A549 (cell line): ENCODE measurements at regions not wholly inside any gene's neighbourhood (a gene's known extent, or its start where the extent isn't known, plus 50 kb on each side); places are given as distances from the start of the nearest gene placed in this dataset.

Source experiments
- ATAC-seq, 2 experiments: fragments of 200-7000 bp in 1 of 2; fragments of >200 bp in 1 of 2; cut with Nextera tagmentation in 1 of 2; cut with Tn5 transposase in 1 of 2; 3 replicates each; pipeline versions ENCODE4 v1.8.0 to v1.9.1; 2018 to 2020; ENCODE audit warnings: mild to moderate bottlenecking in 1 of 2, moderate library complexity in 1 of 2
- CTCF ChIA-PET: fragments of 300-600 bp; sonication (Branson Sonifier 250); formaldehyde crosslinking; extraction: SDS; loops from one replicate; lab custom pipeline; 2021; ENCODE audit warnings: antibody characterized with exemption, inconsistent platforms; lab: Yijun Ruan, JAX
- POLR2A ChIA-PET: fragments of 350-600 bp; formaldehyde crosslinking; extraction: SDS; loops from one replicate; lab custom pipeline; 2021; ENCODE audit warnings: antibody characterized with exemption, inconsistent platforms; lab: Yijun Ruan, JAX
- DNase-seq, 2 experiments: peaks; one replicate each; pipeline versions ENCODE4 v3.0.0 to v3.0.0-alpha.2; 2011 to 2016; ENCODE audit warnings: low read depth in 1 of 2, low spot score in 1 of 2
- FAIRE-seq: peaks from 2 replicates; lab custom pipeline; 2011; peaks lifted over from hg19 to GRCh38; lab: Jason Lieb, UNC
- H3K27ac ChIP-seq, 2 experiments: fragments of >200 bp; sonication (Bioruptor Twin); formaldehyde crosslinking; 3 replicates each; pipeline ENCODE4 v1.5.1; 2016 to 2017
- H3K4me1 ChIP-seq: fragments of >200 bp; sonication (Bioruptor Twin); formaldehyde crosslinking; 3 replicates; pipeline ENCODE4 v1.6.1; 2016
- H3K4me2 ChIP-seq: fragments of >200 bp; sonication (Bioruptor Twin); formaldehyde crosslinking; 3 replicates; pipeline ENCODE4 v1.6.1; 2016
- H3K4me3 ChIP-seq: fragments of >200 bp; sonication (Bioruptor Twin); formaldehyde crosslinking; 3 replicates; pipeline ENCODE4 v1.5.1; 2016
- H3K9me3 ChIP-seq: fragments of >200 bp; sonication (Bioruptor Twin); formaldehyde crosslinking; 3 replicates; pipeline ENCODE4 v1.6.1; 2016
- CBX2 ChIP-seq: fragments of 200-600 bp; sonication (generic); IDR thresholded peaks from 2 replicates; pipeline ENCODE4 v1.6.1; 2016; ENCODE audit warnings: low read depth, mild to moderate bottlenecking, borderline replicate concordance
- CHD4 ChIP-seq: fragments of 200-600 bp; sonication (generic); IDR thresholded peaks from 2 replicates; pipeline ENCODE4 v1.6.1; 2016; ENCODE audit warnings: antibody characterized with exemption, mild to moderate bottlenecking, borderline replicate concordance
- FOSB ChIP-seq: fragments of 250-450 bp; sonication (Bioruptor Pico); IDR thresholded peaks from 2 replicates; pipeline ENCODE4 v1.5.0; 2020; ENCODE audit warnings: mild to moderate bottlenecking, moderate library complexity
- GATA3 ChIP-seq: IDR thresholded peaks from 2 replicates; pipeline ENCODE4 v1.6.1; 2012; ENCODE audit warnings: borderline replicate concordance
- HEYL ChIP-seq: fragments of 250-450 bp; sonication (Bioruptor Pico); IDR thresholded peaks from 2 replicates; pipeline ENCODE4 v1.8.0; 2021; ENCODE audit warnings: mild to moderate bottlenecking, moderate library complexity
- HOXB5 ChIP-seq: fragments of 250-450 bp; sonication (Bioruptor Pico); IDR thresholded peaks from 2 replicates; pipeline ENCODE4 v1.5.0; 2020; ENCODE audit warnings: mild to moderate bottlenecking, moderate library complexity
- JUN ChIP-seq, 2 experiments: fragments of >200 bp; sonication (Bioruptor Twin); formaldehyde crosslinking; IDR thresholded peaks; 2 replicates in 1 of 2; 3 replicates in 1 of 2; pipeline ENCODE4 v1.6.1; 2016 to 2017
- JUNB ChIP-seq: fragments of >200 bp; sonication (Bioruptor Twin); formaldehyde crosslinking; IDR thresholded peaks from 2 replicates; pipeline ENCODE4 v1.6.1; 2016
- KDM1A ChIP-seq: fragments of 200-600 bp; sonication (generic); IDR thresholded peaks from 2 replicates; pipeline ENCODE4 v1.6.1; 2016; ENCODE audit warnings: low read depth, mild to moderate bottlenecking
- KDM5A ChIP-seq: fragments of 200-600 bp; sonication (generic); IDR thresholded peaks from 2 replicates; pipeline ENCODE4 v1.6.1; 2016; ENCODE audit warnings: antibody characterized with exemption, mild to moderate bottlenecking
- MAFK ChIP-seq: fragments of 450-650 bp; IDR thresholded peaks from 2 replicates; pipeline ENCODE4 v1.6.1; 2014; ENCODE audit not compliant: partially characterized antibody
- MYC ChIP-seq: IDR thresholded peaks from 2 replicates; pipeline ENCODE4 v1.6.1; 2012; ENCODE audit warnings: mild to moderate bottlenecking, inconsistent platforms, low read length, improper control_type of control experiment, borderline replicate concordance
- NFE2L2 ChIP-seq: fragments of 150-350 bp; conservative IDR thresholded peaks from 2 replicates; pipeline ENCODE4 v1.6.1; 2014; ENCODE audit warnings: low read length
- POLR2A ChIP-seq: IDR thresholded peaks from 2 replicates; pipeline ENCODE4 v1.6.1; 2012; ENCODE audit warnings: mild to moderate bottlenecking, low read length
- RAD21 ChIP-seq, 2 experiments: fragments of >200 bp in 1 of 2; sonication (Bioruptor Twin) in 1 of 2; formaldehyde crosslinking in 1 of 2; IDR thresholded peaks in 1 of 2; conservative IDR thresholded peaks in 1 of 2; 2 replicates in 1 of 2; 3 replicates in 1 of 2; pipeline ENCODE4 v1.6.1; 2012 to 2018; ENCODE audit warnings: inconsistent platforms in 1 of 2
- RCOR1 ChIP-seq: fragments of 150-350 bp; IDR thresholded peaks from 2 replicates; pipeline ENCODE4 v1.6.1; 2014; ENCODE audit warnings: antibody characterized with exemption, low read length, low read depth
- RNF2 ChIP-seq: fragments of 200-600 bp; sonication (generic); IDR thresholded peaks from 2 replicates; pipeline ENCODE4 v1.6.1; 2016; ENCODE audit warnings: low read depth, mild to moderate bottlenecking, antibody characterized with exemption, moderate library complexity, borderline replicate concordance
- SMC3 ChIP-seq: fragments of >200 bp; sonication (Bioruptor Twin); formaldehyde crosslinking; IDR thresholded peaks from 3 replicates; pipeline ENCODE4 v1.6.1; 2018; ENCODE audit warnings: inconsistent platforms
- TFCP2L1 ChIP-seq: fragments of 250-450 bp; sonication (Bioruptor Pico); IDR thresholded peaks from 2 replicates; pipeline ENCODE4 v1.5.0; 2021; ENCODE audit warnings: mild to moderate bottlenecking
- TP53 ChIP-seq: fragments of 250-450 bp; sonication (Bioruptor Pico); IDR thresholded peaks from 2 replicates; pipeline ENCODE4 v1.5.0; 2021; ENCODE audit warnings: mild to moderate bottlenecking, moderate library complexity
- ZC3H11A ChIP-seq: fragments of 450-650 bp; IDR thresholded peaks from 2 replicates; pipeline ENCODE4 v1.6.1; 2014; ENCODE audit warnings: antibody characterized with exemption, mild to moderate bottlenecking
- ZSCAN20 ChIP-seq: fragments of 250-450 bp; sonication (Bioruptor Pico); IDR thresholded peaks from 2 replicates; pipeline ENCODE4 v1.8.0; 2022; ENCODE audit warnings: mild to moderate bottlenecking, moderate library complexity
- WGBS: methylation state at CpG from one replicate; pipeline ENCODE4 v1.1.6; 2017; ENCODE audit errors: missing lambda C conversion rate; 5-methylcytosine and 5-hydroxymethylcytosine counted together
- TF ChIP-seq, protein P1 (sequence below): fragments of >200 bp; sonication (Bioruptor Twin); formaldehyde crosslinking; IDR thresholded peaks from 2 replicates; pipeline ENCODE4 v1.6.1; 2016
- TF ChIP-seq, protein P2 (sequence below): fragments of >200 bp; sonication (Bioruptor Twin); formaldehyde crosslinking; IDR thresholded peaks from 3 replicates; pipeline ENCODE4 v1.5.1; 2016
- TF ChIP-seq, protein P3 (sequence below): fragments of 450-650 bp; IDR thresholded peaks from 2 replicates; pipeline ENCODE4 v1.6.1; 2014; ENCODE audit warnings: antibody characterized with exemption
- TF ChIP-seq, protein P4 (sequence below): IDR thresholded peaks from 2 replicates; pipeline ENCODE4 v1.6.1; 2012
- TF ChIP-seq, protein P5 (sequence below): fragments of 250-450 bp; sonication (Bioruptor Pico); IDR thresholded peaks from 2 replicates; pipeline ENCODE4 v1.5.0; 2020; ENCODE audit warnings: low read depth, mild to moderate bottlenecking, moderate library complexity
- TF ChIP-seq, protein P6 (sequence below): fragments of >200 bp; sonication (Bioruptor Twin); formaldehyde crosslinking; IDR thresholded peaks from 3 replicates; pipeline ENCODE4 v1.6.1; 2016

DNA sequence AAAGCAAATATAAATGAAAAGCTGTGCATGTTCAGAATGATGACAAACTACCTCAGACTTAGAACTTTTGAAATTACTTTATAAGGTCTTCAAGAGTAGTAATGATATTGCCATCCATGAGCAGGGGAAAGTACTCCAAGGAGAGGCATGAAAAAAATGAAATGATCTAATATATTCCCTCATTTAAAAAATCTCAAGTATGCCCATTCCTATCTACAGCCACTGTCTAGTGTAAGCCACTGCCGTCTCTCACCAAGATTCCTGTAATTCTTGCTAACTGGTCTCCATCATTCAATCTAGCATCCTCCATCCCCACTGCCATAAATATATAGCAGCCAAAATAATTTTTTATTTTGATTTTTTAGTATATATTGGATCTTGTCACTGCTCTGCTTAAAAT lies 258.8 kb downstream of the PLOD2 start:
- no peak for DNase-seq
- no peak for FAIRE-seq
- 56% methylated on average over 1 of the region's 1 CpG for WGBS
- Histone ChIP-seq H3K4me1 (no peaks in the 10 kb centered on the region), H3K9me3 (no peaks in the 10 kb centered on the region), H3K27ac (no peak overlapping the region), H3K4me2 (no peak overlapping the region), H3K4me3 (no peak overlapping the region)
- POLR2A ChIA-PET: no interaction called here
- ATAC-seq: no peak
- TF ChIP-seq, protein P1, sequence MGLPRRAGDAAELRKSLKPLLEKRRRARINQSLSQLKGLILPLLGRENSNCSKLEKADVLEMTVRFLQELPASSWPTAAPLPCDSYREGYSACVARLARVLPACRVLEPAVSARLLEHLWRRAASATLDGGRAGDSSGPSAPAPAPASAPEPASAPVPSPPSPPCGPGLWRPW: no peak
- TF ChIP-seq CBX2 (no peak), JUN (IDR thresholded peaks at IDR 0.05) (no peak), MAFK (no peak), JUNB (no peak), ZSCAN20 (CRISPR knock-in tag) (no peak), FOSB (CRISPR knock-in tag) (no peak), GATA3 (no peak), TP53 (CRISPR knock-in tag) (no peak), RNF2 (no peak), ZC3H11A (no peak)
- TF ChIP-seq, protein P2, sequence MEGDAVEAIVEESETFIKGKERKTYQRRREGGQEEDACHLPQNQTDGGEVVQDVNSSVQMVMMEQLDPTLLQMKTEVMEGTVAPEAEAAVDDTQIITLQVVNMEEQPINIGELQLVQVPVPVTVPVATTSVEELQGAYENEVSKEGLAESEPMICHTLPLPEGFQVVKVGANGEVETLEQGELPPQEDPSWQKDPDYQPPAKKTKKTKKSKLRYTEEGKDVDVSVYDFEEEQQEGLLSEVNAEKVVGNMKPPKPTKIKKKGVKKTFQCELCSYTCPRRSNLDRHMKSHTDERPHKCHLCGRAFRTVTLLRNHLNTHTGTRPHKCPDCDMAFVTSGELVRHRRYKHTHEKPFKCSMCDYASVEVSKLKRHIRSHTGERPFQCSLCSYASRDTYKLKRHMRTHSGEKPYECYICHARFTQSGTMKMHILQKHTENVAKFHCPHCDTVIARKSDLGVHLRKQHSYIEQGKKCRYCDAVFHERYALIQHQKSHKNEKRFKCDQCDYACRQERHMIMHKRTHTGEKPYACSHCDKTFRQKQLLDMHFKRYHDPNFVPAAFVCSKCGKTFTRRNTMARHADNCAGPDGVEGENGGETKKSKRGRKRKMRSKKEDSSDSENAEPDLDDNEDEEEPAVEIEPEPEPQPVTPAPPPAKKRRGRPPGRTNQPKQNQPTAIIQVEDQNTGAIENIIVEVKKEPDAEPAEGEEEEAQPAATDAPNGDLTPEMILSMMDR: no peak
- CTCF ChIA-PET: no interaction called here

DNA sequence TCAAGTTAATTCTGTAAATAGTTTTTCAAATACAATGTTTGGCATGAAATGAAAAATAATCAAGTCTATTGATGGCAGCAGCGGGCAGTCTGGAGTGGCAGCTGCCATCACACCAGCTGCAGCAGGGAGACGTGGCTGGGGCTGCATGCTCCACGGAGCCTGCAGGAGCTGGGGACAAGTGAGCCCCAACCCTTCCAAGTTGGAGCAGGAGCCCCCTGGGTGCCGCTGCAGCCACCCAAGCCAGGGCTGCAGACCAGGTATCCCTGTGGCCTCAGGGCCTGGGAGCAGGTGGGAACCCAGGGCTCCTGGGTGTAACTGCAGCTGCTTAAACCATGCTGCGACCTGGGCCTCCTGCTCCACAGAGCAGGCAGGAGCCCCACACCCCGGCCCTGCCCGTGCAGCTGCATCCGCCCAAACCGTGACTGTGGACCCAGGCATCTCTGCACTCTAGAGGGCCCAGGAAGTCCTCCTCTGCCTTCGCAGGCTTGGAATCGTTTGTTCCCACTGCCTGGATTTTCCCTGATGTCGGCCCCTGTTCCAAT lies 257.4 kb downstream of the PLOD2 start:
- DNase-seq: no peak
- CTCF ChIA-PET: no interaction called here
- POLR2A ChIA-PET: no interaction called here

DNA sequence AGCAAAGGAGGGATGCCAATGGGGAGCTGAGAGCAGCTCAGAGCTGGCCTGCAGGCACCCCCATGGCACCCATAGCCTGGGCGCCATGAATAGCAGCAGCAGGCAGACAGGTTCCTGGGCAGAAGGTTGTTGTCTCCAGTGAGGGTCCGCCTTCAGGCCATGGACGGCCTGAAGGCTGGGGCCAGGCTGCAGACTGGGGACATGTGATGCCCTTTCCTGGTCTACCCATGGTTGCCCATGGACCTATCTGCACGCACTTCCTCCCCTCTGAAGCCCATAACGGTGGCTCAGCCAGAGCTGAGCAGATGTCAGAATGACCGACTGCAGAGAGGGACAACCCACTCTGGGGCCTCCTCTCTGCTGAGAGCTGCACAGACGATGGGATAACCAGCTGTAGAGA lies 256.8 kb downstream of the PLOD2 start:
- FAIRE-seq (no peak), DNase-seq (no peak), ATAC-seq (no peak)
- Histone ChIP-seq H3K4me3 (no peak overlapping the region), H3K4me1 (no peaks in the 10 kb centered on the region), H3K27ac (no peak overlapping the region), H3K4me2 (no peak overlapping the region), H3K9me3 (no peaks in the 10 kb centered on the region)
- TF ChIP-seq HEYL (no peak), RCOR1 (no peak), CBX2 (no peak)
- TF ChIP-seq, protein P3, sequence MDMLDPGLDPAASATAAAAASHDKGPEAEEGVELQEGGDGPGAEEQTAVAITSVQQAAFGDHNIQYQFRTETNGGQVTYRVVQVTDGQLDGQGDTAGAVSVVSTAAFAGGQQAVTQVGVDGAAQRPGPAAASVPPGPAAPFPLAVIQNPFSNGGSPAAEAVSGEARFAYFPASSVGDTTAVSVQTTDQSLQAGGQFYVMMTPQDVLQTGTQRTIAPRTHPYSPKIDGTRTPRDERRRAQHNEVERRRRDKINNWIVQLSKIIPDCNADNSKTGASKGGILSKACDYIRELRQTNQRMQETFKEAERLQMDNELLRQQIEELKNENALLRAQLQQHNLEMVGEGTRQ: no peak
- TF ChIP-seq, protein P4, sequence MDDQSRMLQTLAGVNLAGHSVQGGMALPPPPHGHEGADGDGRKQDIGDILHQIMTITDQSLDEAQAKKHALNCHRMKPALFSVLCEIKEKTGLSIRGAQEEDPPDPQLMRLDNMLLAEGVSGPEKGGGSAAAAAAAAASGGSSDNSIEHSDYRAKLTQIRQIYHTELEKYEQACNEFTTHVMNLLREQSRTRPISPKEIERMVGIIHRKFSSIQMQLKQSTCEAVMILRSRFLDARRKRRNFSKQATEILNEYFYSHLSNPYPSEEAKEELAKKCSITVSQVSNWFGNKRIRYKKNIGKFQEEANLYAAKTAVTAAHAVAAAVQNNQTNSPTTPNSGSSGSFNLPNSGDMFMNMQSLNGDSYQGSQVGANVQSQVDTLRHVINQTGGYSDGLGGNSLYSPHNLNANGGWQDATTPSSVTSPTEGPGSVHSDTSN: no peak
- TF ChIP-seq, protein P5, sequence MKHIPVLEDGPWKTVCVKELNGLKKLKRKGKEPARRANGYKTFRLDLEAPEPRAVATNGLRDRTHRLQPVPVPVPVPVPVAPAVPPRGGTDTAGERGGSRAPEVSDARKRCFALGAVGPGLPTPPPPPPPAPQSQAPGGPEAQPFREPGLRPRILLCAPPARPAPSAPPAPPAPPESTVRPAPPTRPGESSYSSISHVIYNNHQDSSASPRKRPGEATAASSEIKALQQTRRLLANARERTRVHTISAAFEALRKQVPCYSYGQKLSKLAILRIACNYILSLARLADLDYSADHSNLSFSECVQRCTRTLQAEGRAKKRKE (CRISPR knock-in tag): no peak
- TF ChIP-seq, protein P6, sequence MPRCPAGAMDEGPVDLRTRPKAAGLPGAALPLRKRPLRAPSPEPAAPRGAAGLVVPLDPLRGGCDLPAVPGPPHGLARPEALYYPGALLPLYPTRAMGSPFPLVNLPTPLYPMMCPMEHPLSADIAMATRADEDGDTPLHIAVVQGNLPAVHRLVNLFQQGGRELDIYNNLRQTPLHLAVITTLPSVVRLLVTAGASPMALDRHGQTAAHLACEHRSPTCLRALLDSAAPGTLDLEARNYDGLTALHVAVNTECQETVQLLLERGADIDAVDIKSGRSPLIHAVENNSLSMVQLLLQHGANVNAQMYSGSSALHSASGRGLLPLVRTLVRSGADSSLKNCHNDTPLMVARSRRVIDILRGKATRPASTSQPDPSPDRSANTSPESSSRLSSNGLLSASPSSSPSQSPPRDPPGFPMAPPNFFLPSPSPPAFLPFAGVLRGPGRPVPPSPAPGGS: no peak
- POLR2A ChIA-PET: no interaction called here
- 62% methylated on average over 6 of the region's 7 CpGs for WGBS
- CTCF ChIA-PET: no interaction called here

More for the DNA sequence above, 257.4 kb downstream of the PLOD2 start:
- no peak for FAIRE-seq
- WGBS: 57% methylated on average over 11 of the region's 12 CpGs
- no peak; a peak in 1 of 6 replicates for ATAC-seq
- no peak overlapping the region for H3K4me2 ChIP-seq
- no peaks in the 10 kb centered on the region for H3K9me3 ChIP-seq
- no peak overlapping the region for H3K4me3 ChIP-seq
- TF ChIP-seq TFCP2L1 (CRISPR knock-in tag): no peak
- TF ChIP-seq KDM5A: no peak
- no peak for TF ChIP-seq NFE2L2
- no peak for TF ChIP-seq RAD21 (conservative IDR thresholded peaks at IDR 0.05 in 1 of 2, IDR thresholded peaks at IDR 0.05 in 1 of 2)
- no peak for TF ChIP-seq KDM1A
- TF ChIP-seq MYC: no peak
- TF ChIP-seq POLR2A: no peak
- TF ChIP-seq JUNB: no peak
- no peak for TF ChIP-seq SMC3
- TF ChIP-seq, protein P4: no peak
- TF ChIP-seq CHD4: no peak
- no peak for TF ChIP-seq HOXB5 (CRISPR knock-in tag)
- no peak overlapping the region for H3K27ac ChIP-seq
- no peaks in the 10 kb centered on the region for H3K4me1 ChIP-seq
